K562 (cell line): ENCODE measurements at regions not wholly inside any gene's neighbourhood (a gene's known extent, or its start where the extent isn't known, plus 50 kb on each side); places are given as distances from the start of the nearest gene placed in this dataset.

Experiments
- CBFA2T2 ChIP-seq: fragments of 450-650 bp; conservative IDR thresholded peaks from 2 replicates; pipeline ENCODE4 v1.6.1; 2017; ENCODE audit warnings: mild to moderate bottlenecking
- CTCF ChIP-seq, 3 experiments: IDR thresholded peaks in 2 of 3; conservative IDR thresholded peaks in 1 of 3; 2 replicates each; pipeline ENCODE4 v1.5.1; 2011 to 2012; ENCODE audit warnings: low read length in 3 of 3, mild to moderate bottlenecking in 3 of 3, control low read depth in 2 of 3, improper control_type of control experiment in 1 of 3, inconsistent platforms in 1 of 3, low read depth in 1 of 3, mixed read lengths in 1 of 3, moderate library complexity in 1 of 3; ENCODE audit not compliant: insufficient read depth in 2 of 3
- EGR1 ChIP-seq: fragments of 450-650 bp; conservative IDR thresholded peaks from 2 replicates; pipeline ENCODE4 v1.6.1; 2017; ENCODE audit warnings: mild to moderate bottlenecking
- EP300 ChIP-seq: IDR thresholded peaks from 2 replicates; pipeline ENCODE4 v1.6.1; 2012; ENCODE audit warnings: low read length, improper control_type of control experiment
- FOXA3 ChIP-seq, 2 experiments: fragments of 450-650 bp in 1 of 2; sonication (generic) in 1 of 2; formaldehyde crosslinking; IDR thresholded peaks in 1 of 2; conservative IDR thresholded peaks in 1 of 2; 2 replicates each; pipeline versions ENCODE4 v1.4.0 to v1.8.0; 2020 to 2022; ENCODE audit warnings: mild to moderate bottlenecking in 2 of 2, missing genetic modification reagents in 1 of 2
- JUNB ChIP-seq: fragments of 450-650 bp; formaldehyde crosslinking; conservative IDR thresholded peaks from 2 replicates; pipeline ENCODE4 v1.4.0; 2020; ENCODE audit warnings: mild to moderate bottlenecking
- MCM5 ChIP-seq: fragments of 450-650 bp; IDR thresholded peaks from 2 replicates; pipeline ENCODE4 v1.6.1; 2016; ENCODE audit warnings: low read depth
- PTTG1 ChIP-seq: fragments of 450-650 bp; IDR thresholded peaks from 2 replicates; pipeline ENCODE4 v1.6.1; 2016; ENCODE audit warnings: low read depth, mild to moderate bottlenecking, missing genetic modification characterization, missing compliant biosample characterization
- SOX6 ChIP-seq: fragments of 450-650 bp; IDR thresholded peaks from 2 replicates; pipeline ENCODE4 v1.6.1; 2014; ENCODE audit warnings: mild to moderate bottlenecking
- THAP12 ChIP-seq: fragments of 250-450 bp; sonication (Bioruptor Pico); IDR thresholded peaks from 2 replicates; pipeline ENCODE4 v1.9.0; 2021; ENCODE audit warnings: mild to moderate bottlenecking, inconsistent platforms
- ZNF75A ChIP-seq: fragments of 450-650 bp; formaldehyde crosslinking; IDR thresholded peaks from 2 replicates; pipeline ENCODE4 v1.4.0; 2020; ENCODE audit warnings: mild to moderate bottlenecking
- TF ChIP-seq, protein P1 (sequence below): fragments of 250-450 bp; sonication (Bioruptor Pico); IDR thresholded peaks from 2 replicates; pipeline ENCODE4 v1.5.0; 2021; ENCODE audit warnings: mild to moderate bottlenecking, moderate library complexity
- TF ChIP-seq, protein P2 (sequence below): fragments of 200-800 bp; sonication (Bioruptor generic); IDR thresholded peaks from 2 replicates; pipeline ENCODE4 v1.6.1; 2017; ENCODE audit warnings: missing genetic modification characterization, missing compliant biosample characterization
- TF ChIP-seq, protein P3 (sequence below): fragments of 250-450 bp; sonication (Bioruptor Pico); IDR thresholded peaks from 2 replicates; pipeline ENCODE4 v1.8.0; 2021; ENCODE audit warnings: moderate library complexity, mild to moderate bottlenecking, inconsistent platforms
- TF ChIP-seq, protein P4 (sequence below): fragments of 250-450 bp; sonication (Bioruptor Pico); IDR thresholded peaks from 2 replicates; pipeline ENCODE4 v1.8.0; 2022; ENCODE audit warnings: moderate library complexity, mild to moderate bottlenecking, inconsistent platforms

- TF ChIP-seq, protein P1, sequence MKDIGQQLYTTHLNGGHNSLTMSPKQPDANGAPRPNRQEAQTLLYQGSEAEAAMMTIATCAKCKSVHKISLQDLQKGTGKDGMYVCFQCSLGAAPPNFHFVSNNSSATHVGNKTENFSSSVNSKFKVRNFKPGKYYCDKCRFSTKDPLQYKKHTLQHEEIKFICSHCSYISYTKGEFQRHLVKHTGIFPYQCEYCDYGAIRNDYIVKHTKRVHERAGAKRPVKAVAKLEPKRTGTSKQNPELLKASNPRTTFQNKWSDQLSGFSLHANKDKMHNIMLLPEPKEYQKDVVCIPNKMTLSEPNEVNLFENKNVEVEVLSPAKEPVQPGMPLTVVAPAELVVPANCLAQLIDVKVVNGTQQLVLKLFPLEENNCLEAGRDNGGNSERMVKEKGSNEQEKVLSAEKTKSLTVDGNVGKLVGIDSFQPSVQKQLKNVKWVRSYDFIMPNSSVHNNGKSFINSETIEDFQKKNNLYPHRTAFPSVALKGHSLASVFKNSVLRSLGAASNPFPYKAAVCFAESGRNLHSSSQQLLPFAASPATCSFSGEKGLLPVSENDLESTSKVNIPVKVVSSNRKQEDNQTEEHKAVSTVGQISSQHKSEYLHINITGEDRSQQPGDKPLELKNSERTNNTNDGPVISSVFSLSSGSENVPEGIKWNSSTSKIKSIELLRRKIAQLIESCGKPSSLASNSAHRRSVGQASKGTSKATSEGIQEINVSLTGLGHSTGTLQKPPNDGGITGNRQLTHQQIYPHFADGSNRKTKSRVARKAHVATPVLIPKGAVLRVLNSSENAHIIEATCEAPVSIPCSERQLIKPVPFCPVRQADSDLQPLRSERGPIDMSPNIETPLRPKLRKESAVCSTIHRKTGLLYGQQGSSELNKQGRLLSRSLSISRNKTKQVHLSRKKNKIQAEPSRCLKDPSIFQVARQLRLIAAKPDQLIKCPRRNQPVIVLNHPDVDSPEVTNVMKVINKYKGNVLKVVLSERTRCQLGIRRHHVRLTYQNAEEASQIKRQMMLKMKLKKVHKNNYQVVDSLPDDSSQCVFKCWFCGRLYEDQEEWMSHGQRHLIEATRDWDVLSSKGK (CRISPR knock-in tag) = no peak
- TF ChIP-seq JUNB (CRISPR knock-in tag) (no peak), CTCF (IDR thresholded peaks at IDR 0.05 in 2 of 3, conservative IDR thresholded peaks at IDR 0.05 in 1 of 3; ENCODE audit: insufficient read depth in 2 of 3, low read depth in 1 of 3, low read length in 3 of 3) (0 out of 6 replicates have a peak, but pooled peaks of 1 of the 3 experiments have one; percentile 10), MCM5 (no peak), ZNF75A (CRISPR knock-in tag) (no peak), EGR1 (no peak), PTTG1 (peak; percentile 10; the same call in 1 of the 2 replicates), FOXA3 (CRISPR knock-in tag; conservative IDR thresholded peaks at IDR 0.05 in 1 of 2, IDR thresholded peaks at IDR 0.05 in 1 of 2) (0 out of 4 replicates have a peak, but pooled peaks of 1 of the 2 experiments have one; percentile 41), THAP12 (CRISPR knock-in tag) (no peak), SOX6 (peak; percentile 51; the same call in 1 of the 2 replicates), CBFA2T2 (0 out of 2 replicates have a peak, but pooled peaks have one; percentile 11), EP300 (peak; percentile 76)
- TF ChIP-seq, protein P2, sequence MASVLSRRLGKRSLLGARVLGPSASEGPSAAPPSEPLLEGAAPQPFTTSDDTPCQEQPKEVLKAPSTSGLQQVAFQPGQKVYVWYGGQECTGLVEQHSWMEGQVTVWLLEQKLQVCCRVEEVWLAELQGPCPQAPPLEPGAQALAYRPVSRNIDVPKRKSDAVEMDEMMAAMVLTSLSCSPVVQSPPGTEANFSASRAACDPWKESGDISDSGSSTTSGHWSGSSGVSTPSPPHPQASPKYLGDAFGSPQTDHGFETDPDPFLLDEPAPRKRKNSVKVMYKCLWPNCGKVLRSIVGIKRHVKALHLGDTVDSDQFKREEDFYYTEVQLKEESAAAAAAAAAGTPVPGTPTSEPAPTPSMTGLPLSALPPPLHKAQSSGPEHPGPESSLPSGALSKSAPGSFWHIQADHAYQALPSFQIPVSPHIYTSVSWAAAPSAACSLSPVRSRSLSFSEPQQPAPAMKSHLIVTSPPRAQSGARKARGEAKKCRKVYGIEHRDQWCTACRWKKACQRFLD (CRISPR knock-in tag) = peak; percentile 29; the same call in 1 of the 2 replicates
- TF ChIP-seq, protein P3, sequence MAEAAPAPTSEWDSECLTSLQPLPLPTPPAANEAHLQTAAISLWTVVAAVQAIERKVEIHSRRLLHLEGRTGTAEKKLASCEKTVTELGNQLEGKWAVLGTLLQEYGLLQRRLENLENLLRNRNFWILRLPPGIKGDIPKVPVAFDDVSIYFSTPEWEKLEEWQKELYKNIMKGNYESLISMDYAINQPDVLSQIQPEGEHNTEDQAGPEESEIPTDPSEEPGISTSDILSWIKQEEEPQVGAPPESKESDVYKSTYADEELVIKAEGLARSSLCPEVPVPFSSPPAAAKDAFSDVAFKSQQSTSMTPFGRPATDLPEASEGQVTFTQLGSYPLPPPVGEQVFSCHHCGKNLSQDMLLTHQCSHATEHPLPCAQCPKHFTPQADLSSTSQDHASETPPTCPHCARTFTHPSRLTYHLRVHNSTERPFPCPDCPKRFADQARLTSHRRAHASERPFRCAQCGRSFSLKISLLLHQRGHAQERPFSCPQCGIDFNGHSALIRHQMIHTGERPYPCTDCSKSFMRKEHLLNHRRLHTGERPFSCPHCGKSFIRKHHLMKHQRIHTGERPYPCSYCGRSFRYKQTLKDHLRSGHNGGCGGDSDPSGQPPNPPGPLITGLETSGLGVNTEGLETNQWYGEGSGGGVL (CRISPR knock-in tag) = no peak
- TF ChIP-seq, protein P4, sequence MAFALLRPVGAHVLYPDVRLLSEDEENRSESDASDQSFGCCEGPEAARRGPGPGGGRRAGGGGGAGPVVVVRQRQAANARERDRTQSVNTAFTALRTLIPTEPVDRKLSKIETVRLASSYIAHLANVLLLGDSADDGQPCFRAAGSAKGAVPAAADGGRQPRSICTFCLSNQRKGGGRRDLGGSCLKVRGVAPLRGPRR (CRISPR knock-in tag) = 0 out of 2 replicates have a peak, but pooled peaks have one; percentile 17
Measured at GRCh38 chr6:15086348-15087158, 159.3 kb upstream of the JARID2 start (continued).
